ENCODE measurements at regions not wholly inside any gene's neighbourhood (a gene's known extent, or its start where the extent isn't known, plus 50 kb on each side); places are given as distances from the start of the nearest gene placed in this dataset.

DNA sequence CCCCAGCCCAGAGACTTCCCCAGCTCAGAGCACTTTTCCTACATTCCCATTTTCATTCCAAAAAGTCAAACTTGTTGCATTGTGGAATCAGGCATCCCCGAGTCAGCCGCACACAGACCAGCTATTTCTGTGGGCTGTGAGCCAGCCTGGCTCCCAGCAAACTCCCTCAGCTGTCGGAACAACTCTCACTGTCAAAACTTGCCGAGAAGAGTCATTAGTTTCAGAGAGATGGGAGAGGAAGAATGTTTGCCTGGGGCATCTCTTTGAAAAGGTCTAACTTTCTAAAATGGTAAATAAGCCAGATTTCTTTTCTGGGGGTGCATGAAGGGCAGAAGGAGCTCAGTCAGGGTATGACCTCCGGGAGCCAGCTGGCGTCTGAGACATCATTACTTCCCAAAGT, 280.0 kb downstream of the TMEM114 start:
- Histone ChIP-seq H3K18ac (ENCODE audit: extremely low read depth, low read length) (no peak overlapping the region), H4K8ac (ENCODE audit: extremely low read depth, insufficient read depth, low read length) (no peak overlapping the region), H4K91ac (replicated peaks; ENCODE audit: insufficient read length, low read length) (no peak overlapping the region), H4K5ac (ENCODE audit: insufficient read length, low read depth, low read length) (no peak overlapping the region), H3K4me2 (ENCODE audit: insufficient read depth in 1 of 2, low read depth in 2 of 2, low read length in 2 of 2) (no peak overlapping the region), H2BK15ac (ENCODE audit: low read length) (no peak overlapping the region), H2BK120ac (replicated peaks; ENCODE audit: low read depth, low read length) (no peak overlapping the region), H2BK20ac (ENCODE audit: low read length) (no peak overlapping the region), H3K9me3 (ENCODE audit: insufficient read depth in 2 of 2, low read depth in 1 of 2, low read length in 1 of 2) (peaks cover 0 to 2% of the 10 kb centered on the region in 2 experiments; a peak in 1 of 4 replicates), H2BK5ac (ENCODE audit: low read depth, low read length) (no peak overlapping the region), H3K23ac (ENCODE audit: insufficient read length) (no peak overlapping the region), H2BK12ac (ENCODE audit: low read depth, low read length) (no peak overlapping the region), H3K9ac (replicated peaks in 1 of 4; ENCODE audit: extremely low read depth in 1 of 4, low read depth in 3 of 4, low read length in 3 of 4) (no peak overlapping the region), H2AK5ac (ENCODE audit: low read depth, low read length) (no peak overlapping the region), H3K4me1 (replicated peaks in 1 of 4; ENCODE audit: control insufficient read depth in 3 of 4, insufficient read depth in 4 of 4, low read length in 3 of 4) (no peaks in the 10 kb centered on the region), H4K20me1 (replicated peaks in 1 of 2; ENCODE audit: control insufficient read depth in 1 of 2, insufficient read depth in 2 of 2, low read length in 2 of 2) (no peaks in the 10 kb centered on the region), H3K79me1 (ENCODE audit: low read depth, low read length) (no peaks in the 10 kb centered on the region), H3K36me3 (ENCODE audit: control insufficient read depth in 2 of 4, insufficient read depth in 4 of 4, low read length in 3 of 4) (no peaks in the 10 kb centered on the region), H3K79me2 (ENCODE audit: control insufficient read depth in 1 of 2, insufficient read depth in 2 of 2, low read length in 2 of 2) (no peaks in the 10 kb centered on the region), H2AFZ (ENCODE audit: low read length) (no peak overlapping the region), H3K56ac (replicated peaks; ENCODE audit: insufficient read length, low read depth, low read length) (no peak overlapping the region), H3K23me2 (ENCODE audit: low read depth, low read length) (no peaks in the 10 kb centered on the region), H3K4me3 (ENCODE audit: extremely low read depth in 1 of 4, insufficient read depth in 2 of 4, low read depth in 3 of 4, low read length in 4 of 4) (no peak overlapping the region), H3K27ac (ENCODE audit: low read depth, low read length) (no peak overlapping the region), H3K14ac (ENCODE audit: insufficient read length) (no peak overlapping the region), H3K4ac (replicated peaks; ENCODE audit: insufficient read length, low read depth, low read length) (no peak overlapping the region), H3K27me3 (replicated peaks in 1 of 4; ENCODE audit: control insufficient read depth in 3 of 4, extremely low read depth in 1 of 4, insufficient read depth in 3 of 4, low read length in 3 of 4) (no peaks in the 10 kb centered on the region)
- DNase-seq (ENCODE audit: low read depth in 1 of 2, low spot score in 2 of 2) (no peak), FAIRE-seq (no peak)
- 88% methylated on average over 6 of the region's 6 CpGs; no CpG with 5 or more reads in 1 of the 2 experiments for WGBS, 2 experiments (ENCODE audit: extremely low coverage in 1 of 2, insufficient coverage in 1 of 2, insufficient read length in 1 of 2, insufficient replicate concordance in 2 of 2, low coverage in 1 of 2, low lambda C conversion rate in 2 of 2, missing lambda C conversion rate in 1 of 2)
- ChIA-PET POLR2A (ENCODE audit: partially characterized antibody) (no interaction called here), CTCF (ENCODE audit: partially characterized antibody) (interaction anchor here (1.1 to 1.5 kb wide), 2 partner anchors 14 to 79 kb away, joined by 4 read pairs; no protein-coding TSS in a partner anchor)
- TF ChIP-seq, protein P1, sequence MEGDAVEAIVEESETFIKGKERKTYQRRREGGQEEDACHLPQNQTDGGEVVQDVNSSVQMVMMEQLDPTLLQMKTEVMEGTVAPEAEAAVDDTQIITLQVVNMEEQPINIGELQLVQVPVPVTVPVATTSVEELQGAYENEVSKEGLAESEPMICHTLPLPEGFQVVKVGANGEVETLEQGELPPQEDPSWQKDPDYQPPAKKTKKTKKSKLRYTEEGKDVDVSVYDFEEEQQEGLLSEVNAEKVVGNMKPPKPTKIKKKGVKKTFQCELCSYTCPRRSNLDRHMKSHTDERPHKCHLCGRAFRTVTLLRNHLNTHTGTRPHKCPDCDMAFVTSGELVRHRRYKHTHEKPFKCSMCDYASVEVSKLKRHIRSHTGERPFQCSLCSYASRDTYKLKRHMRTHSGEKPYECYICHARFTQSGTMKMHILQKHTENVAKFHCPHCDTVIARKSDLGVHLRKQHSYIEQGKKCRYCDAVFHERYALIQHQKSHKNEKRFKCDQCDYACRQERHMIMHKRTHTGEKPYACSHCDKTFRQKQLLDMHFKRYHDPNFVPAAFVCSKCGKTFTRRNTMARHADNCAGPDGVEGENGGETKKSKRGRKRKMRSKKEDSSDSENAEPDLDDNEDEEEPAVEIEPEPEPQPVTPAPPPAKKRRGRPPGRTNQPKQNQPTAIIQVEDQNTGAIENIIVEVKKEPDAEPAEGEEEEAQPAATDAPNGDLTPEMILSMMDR (IDR thresholded peaks at IDR 0.05; ENCODE audit: control extremely low read depth in 1 of 3, insufficient read depth in 1 of 3, low read depth in 1 of 3, low read length in 3 of 3): no peak
- TF ChIP-seq USF2 (IDR thresholded peaks at IDR 0.05; ENCODE audit: low read length): no peak
- TF ChIP-seq ASH2L (IDR thresholded peaks at IDR 0.05; ENCODE audit: low read length): no peak
- no peak for TF ChIP-seq RBBP5 (IDR thresholded peaks at IDR 0.05; ENCODE audit: borderline replicate concordance, low read depth, low read length)
- no peak for TF ChIP-seq ZNF274 (IDR thresholded peaks at IDR 0.05; ENCODE audit: borderline replicate concordance, extremely low read depth, low read length)
- no peak for TF ChIP-seq MAFK (IDR thresholded peaks at IDR 0.05; ENCODE audit: low read depth, low read length)
- no peak for TF ChIP-seq TAF7 (optimal IDR thresholded peaks at IDR 0.05; ENCODE audit: borderline replicate concordance, low read depth, low read length)
- TF ChIP-seq EGR1 (IDR thresholded peaks at IDR 0.05; ENCODE audit: borderline replicate concordance, low read depth, low read length): no peak
- TF ChIP-seq ATF2 (IDR thresholded peaks at IDR 0.05; ENCODE audit: low read length): no peak
